ENCODE measurements at regions not wholly inside any gene's neighbourhood (a gene's known extent, or its start where the extent isn't known, plus 50 kb on each side); places are given as distances from the start of the nearest gene placed in this dataset.

GRCh38 chr13:105231579-105231978 is 1303.9 kb downstream of the EFNB2 start:
- DNase-seq (ENCODE audit: low read depth) = no peak

- DNase-seq (ENCODE audit: low read depth) = no peak
These were observed 1314.6 kb downstream of the EFNB2 start for GRCh38 chr13:105220881-105221280.

- no peak for DNase-seq (ENCODE audit: low read depth)
These were observed 1315.4 kb downstream of the EFNB2 start for GRCh38 chr13:105220063-105220462.

- no peak for DNase-seq (ENCODE audit: low read depth)
These were observed 1315.8 kb downstream of the EFNB2 start for GRCh38 chr13:105219651-105220050.

- no peak for DNase-seq (ENCODE audit: low read depth)
These were observed 1322.0 kb downstream of the EFNB2 start for GRCh38 chr13:105213512-105213911.

GRCh38 chr13:105207572-105208293 is 1327.7 kb downstream of the EFNB2 start:
- DNase-seq (ENCODE audit: low read depth) = no peak

- DNase-seq (ENCODE audit: low read depth) = no peak
These were observed 1333.1 kb downstream of the EFNB2 start for GRCh38 chr13:105202354-105202753.

GRCh38 chr13:105201351-105201750 is 1334.1 kb downstream of the EFNB2 start:
- DNase-seq (ENCODE audit: low read depth) = no peak

GRCh38 chr13:105200181-105200580 is 1335.3 kb downstream of the EFNB2 start:
- no peak for DNase-seq (ENCODE audit: low read depth)

GRCh38 chr13:105196052-105196451 is 1339.4 kb downstream of the EFNB2 start:
- no peak for DNase-seq (ENCODE audit: low read depth)

- no peak for DNase-seq (ENCODE audit: low read depth)
These were observed 1342.4 kb downstream of the EFNB2 start for GRCh38 chr13:105193026-105193425.

- no peak for DNase-seq (ENCODE audit: low read depth)
These were observed 1351.3 kb downstream of the EFNB2 start for GRCh38 chr13:105184201-105184600.

- DNase-seq (ENCODE audit: low read depth) = no peak
These were observed 1358.1 kb downstream of the EFNB2 start for GRCh38 chr13:105177265-105177900.

GRCh38 chr13:105170438-105170837 is 1365.0 kb downstream of the EFNB2 start:
- DNase-seq (ENCODE audit: low read depth) = no peak

GRCh38 chr13:105168295-105168694 is 1367.2 kb downstream of the EFNB2 start:
- no peak for DNase-seq (ENCODE audit: low read depth)

GRCh38 chr13:105167385-105167784 is 1368.1 kb downstream of the EFNB2 start:
- no peak for DNase-seq (ENCODE audit: low read depth)

- no peak for DNase-seq (ENCODE audit: low read depth)
These were observed 1369.9 kb downstream of the EFNB2 start for GRCh38 chr13:105165449-105166125.

- DNase-seq (ENCODE audit: low read depth) = no peak
These were observed 1375.6 kb downstream of the EFNB2 start for GRCh38 chr13:105159841-105160240.

GRCh38 chr13:105153611-105154010 is 1381.9 kb downstream of the EFNB2 start:
- no peak for DNase-seq (ENCODE audit: low read depth)

- no peak for DNase-seq (ENCODE audit: low read depth)
These were observed 1383.8 kb downstream of the EFNB2 start for GRCh38 chr13:105151639-105152038.

GRCh38 chr13:105147461-105147860 is 1388.0 kb downstream of the EFNB2 start:
- DNase-seq (ENCODE audit: low read depth) = no peak

GRCh38 chr13:105144936-105145335 is 1390.5 kb downstream of the EFNB2 start:
- no peak for DNase-seq (ENCODE audit: low read depth)

- DNase-seq (ENCODE audit: low read depth) = no peak
These were observed 1391.4 kb downstream of the EFNB2 start for GRCh38 chr13:105144020-105144419.
